ENCODE measurements at regions not wholly inside any gene's neighbourhood (a gene's known extent, or its start where the extent isn't known, plus 50 kb on each side); places are given as distances from the start of the nearest gene placed in this dataset.

- TF ChIP-seq NR0B2 (CRISPR knock-in tag; IDR thresholded peaks at IDR 0.05): 0 out of 2 replicates have a peak, but pooled peaks have one; percentile 19
- TF ChIP-seq SIX1 (CRISPR knock-in tag; IDR thresholded peaks at IDR 0.05; ENCODE audit: borderline replicate concordance): no peak
- TF ChIP-seq TCF12 (IDR thresholded peaks at IDR 0.05): no peak
- no peak; the same call in 1 of the 2 replicates for TF ChIP-seq TCF12 (CRISPR knock-in tag; IDR thresholded peaks at IDR 0.05)
- no peak for TF ChIP-seq CHD4 (IDR thresholded peaks at IDR 0.05; ENCODE audit: borderline replicate concordance, low read length)
- peak; percentile 92 for TF ChIP-seq TFAP4 (IDR thresholded peaks at IDR 0.05; ENCODE audit: borderline replicate concordance, low read depth)
- peak; percentile 72; the same call in 1 of the 2 replicates for TF ChIP-seq SALL1 (CRISPR knock-in tag; IDR thresholded peaks at IDR 0.05)
- TF ChIP-seq GATAD2A (CRISPR knock-in tag; IDR thresholded peaks at IDR 0.05): peak; percentile 67
- peak; percentile 64 for TF ChIP-seq TBX2 (CRISPR knock-in tag; IDR thresholded peaks at IDR 0.05; ENCODE audit: borderline replicate concordance)
- 0 out of 2 replicates have a peak, but pooled peaks have one; percentile 36 for TF ChIP-seq MED1 (CRISPR knock-in tag; IDR thresholded peaks at IDR 0.05)
- TF ChIP-seq ZNF788 (CRISPR knock-in tag; IDR thresholded peaks at IDR 0.05; ENCODE audit: borderline replicate concordance): peak; percentile 24; the same call in 1 of the 2 replicates
- no peak for TF ChIP-seq ZNF33B (CRISPR knock-in tag; IDR thresholded peaks at IDR 0.05)
- no peak for TF ChIP-seq ZNF510 (CRISPR knock-in tag; IDR thresholded peaks at IDR 0.05; ENCODE audit: low read depth)
- TF ChIP-seq SETDB1 (CRISPR knock-in tag; IDR thresholded peaks at IDR 0.05; ENCODE audit: borderline replicate concordance): no peak
- 0 out of 2 replicates have a peak, but pooled peaks have one; percentile 75 for TF ChIP-seq ZBTB10 (CRISPR knock-in tag; IDR thresholded peaks at IDR 0.05; ENCODE audit: borderline replicate concordance)
- TF ChIP-seq ZNF121 (CRISPR knock-in tag; IDR thresholded peaks at IDR 0.05): peak; percentile 72
- TF ChIP-seq HOXD1 (CRISPR knock-in tag; IDR thresholded peaks at IDR 0.05): 0 out of 2 replicates have a peak, but pooled peaks have one; percentile 38
- TF ChIP-seq EEA1 (CRISPR knock-in tag; IDR thresholded peaks at IDR 0.05; ENCODE audit: borderline replicate concordance): no peak
- TF ChIP-seq NKX3-1 (CRISPR knock-in tag; IDR thresholded peaks at IDR 0.05): no peak
- no peak for TF ChIP-seq MATR3 (CRISPR knock-in tag; IDR thresholded peaks at IDR 0.05)
- no peak for TF ChIP-seq ZNF660 (CRISPR knock-in tag; IDR thresholded peaks at IDR 0.05; ENCODE audit: borderline replicate concordance, low read depth)
- peak; percentile 72 for TF ChIP-seq ARNTL (CRISPR knock-in tag; IDR thresholded peaks at IDR 0.05)
Observed at GRCh38 chr17:77388384-77389306, 247.9 kb downstream of the SEC14L1 start (continued).

Measured in HepG2 (cell line).